ENCODE measurements at regions not wholly inside any gene's neighbourhood (a gene's known extent, or its start where the extent isn't known, plus 50 kb on each side); places are given as distances from the start of the nearest gene placed in this dataset.
"Not testable (repeated sequence)": the region's sequence is repeated elsewhere in the genome, so short reads cannot be mapped to it uniquely, and the experiment has no call there.

DNA sequence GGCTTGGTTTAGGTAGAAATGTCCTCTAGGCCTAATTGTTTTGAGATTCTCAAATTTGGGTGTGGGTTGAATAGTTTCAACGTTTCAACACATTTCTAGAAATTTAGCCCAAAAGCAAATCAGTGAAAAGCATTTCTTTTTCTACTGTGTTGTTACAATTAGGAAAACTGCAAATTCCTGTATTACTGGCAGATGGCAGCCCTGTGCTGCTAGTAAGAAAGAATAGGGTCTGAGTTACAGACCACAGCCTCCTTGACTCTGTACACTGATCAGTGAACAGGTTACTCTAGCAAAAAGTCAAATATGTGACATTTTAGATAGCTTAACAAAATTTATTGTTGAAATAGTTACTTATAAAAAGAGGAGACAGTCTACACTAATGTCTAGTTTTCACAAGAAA, 703.0 kb downstream of the JRKL start:
- H3K36me3 ChIP-seq (ENCODE audit: low read depth), result no peaks in the 10 kb centered on the region
- intact Hi-C loops (cut with micrococcal nuclease; ENCODE audit: unreplicated experiment), result no loop called here
- H3K4me1 ChIP-seq (replicated peaks; ENCODE audit: insufficient read depth), result no peaks in the 10 kb centered on the region
- no TSS peak for BruUV-seq (replicated peaks)
- ChIA-PET CTCF (no interaction called here), POLR2A (ENCODE audit: unreplicated experiment) (no interaction called here)
- no peak overlapping the region for H3K4me2 ChIP-seq
- no peak overlapping the region for H3K4me3 ChIP-seq
- H4K20me1 ChIP-seq (ENCODE audit: insufficient read depth), result no peaks in the 10 kb centered on the region
- no peak overlapping the region for H3K27ac ChIP-seq
- no peaks in the 10 kb centered on the region for H3K9me3 ChIP-seq (ENCODE audit: insufficient read depth, low read depth)
- H3F3A ChIP-seq (ENCODE audit: insufficient read depth, low read depth), result no peaks in the 10 kb centered on the region
- TF ChIP-seq EZH2 (IDR thresholded peaks at IDR 0.05; ENCODE audit: low read depth), result no peak
- TF ChIP-seq, protein P1, sequence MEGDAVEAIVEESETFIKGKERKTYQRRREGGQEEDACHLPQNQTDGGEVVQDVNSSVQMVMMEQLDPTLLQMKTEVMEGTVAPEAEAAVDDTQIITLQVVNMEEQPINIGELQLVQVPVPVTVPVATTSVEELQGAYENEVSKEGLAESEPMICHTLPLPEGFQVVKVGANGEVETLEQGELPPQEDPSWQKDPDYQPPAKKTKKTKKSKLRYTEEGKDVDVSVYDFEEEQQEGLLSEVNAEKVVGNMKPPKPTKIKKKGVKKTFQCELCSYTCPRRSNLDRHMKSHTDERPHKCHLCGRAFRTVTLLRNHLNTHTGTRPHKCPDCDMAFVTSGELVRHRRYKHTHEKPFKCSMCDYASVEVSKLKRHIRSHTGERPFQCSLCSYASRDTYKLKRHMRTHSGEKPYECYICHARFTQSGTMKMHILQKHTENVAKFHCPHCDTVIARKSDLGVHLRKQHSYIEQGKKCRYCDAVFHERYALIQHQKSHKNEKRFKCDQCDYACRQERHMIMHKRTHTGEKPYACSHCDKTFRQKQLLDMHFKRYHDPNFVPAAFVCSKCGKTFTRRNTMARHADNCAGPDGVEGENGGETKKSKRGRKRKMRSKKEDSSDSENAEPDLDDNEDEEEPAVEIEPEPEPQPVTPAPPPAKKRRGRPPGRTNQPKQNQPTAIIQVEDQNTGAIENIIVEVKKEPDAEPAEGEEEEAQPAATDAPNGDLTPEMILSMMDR (conservative IDR thresholded peaks at IDR 0.05), result no peak
- no peaks in the 10 kb centered on the region for H3K9me2 ChIP-seq (ENCODE audit: insufficient read depth)
- H3K79me2 ChIP-seq (ENCODE audit: low read depth), result no peaks in the 10 kb centered on the region
- H3K27me3 ChIP-seq (ENCODE audit: insufficient read depth, low read depth), result no peaks in the 10 kb centered on the region
- H2AFZ ChIP-seq, result no peak overlapping the region
- no peak for DNase-seq

DNA sequence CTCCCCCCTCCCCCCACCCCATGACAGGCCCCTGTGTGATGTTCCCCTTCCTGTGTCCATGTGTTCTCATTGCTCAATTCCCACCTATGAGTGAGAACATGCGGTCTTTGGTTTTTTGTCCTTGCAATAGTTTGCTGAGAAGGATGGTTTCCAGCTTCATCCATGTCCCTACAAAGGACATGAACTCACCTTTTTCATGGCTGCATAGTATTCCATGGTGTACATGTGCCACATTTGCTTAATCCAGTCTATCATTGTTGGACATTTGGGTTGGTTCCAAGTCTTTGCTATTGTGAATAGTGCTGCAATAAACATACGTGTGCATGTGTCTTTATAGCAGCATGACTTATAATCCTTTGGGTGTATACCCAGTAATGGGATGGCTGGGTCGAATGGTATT, 712.4 kb downstream of the JRKL start:
- H4K20me1 ChIP-seq (ENCODE audit: insufficient read depth); H3K4me3 ChIP-seq; H3K4me2 ChIP-seq; POLR2A ChIA-PET (ENCODE audit: unreplicated experiment); DNase-seq; H3K27ac ChIP-seq; H3K79me2 ChIP-seq (ENCODE audit: low read depth); H3F3A ChIP-seq (ENCODE audit: insufficient read depth, low read depth); H3K9me2 ChIP-seq (ENCODE audit: insufficient read depth); intact Hi-C loops (cut with micrococcal nuclease; ENCODE audit: unreplicated experiment); CTCF ChIA-PET; H3K9me3 ChIP-seq (ENCODE audit: insufficient read depth, low read depth); H3K4me1 ChIP-seq (replicated peaks; ENCODE audit: insufficient read depth); H2AFZ ChIP-seq; H3K36me3 ChIP-seq (ENCODE audit: low read depth); H3K27me3 ChIP-seq (ENCODE audit: insufficient read depth, low read depth); BruUV-seq (replicated peaks): not testable (repeated sequence)

GRCh38 chr11:97107604-97108003, 717.8 kb downstream of the JRKL start:
- no peaks in the 10 kb centered on the region for H4K20me1 ChIP-seq (ENCODE audit: insufficient read depth)
- no peaks in the 10 kb centered on the region for H3K9me2 ChIP-seq (ENCODE audit: insufficient read depth)
- TF ChIP-seq, protein P1 (conservative IDR thresholded peaks at IDR 0.05), result no peak
- TF ChIP-seq EZH2 (IDR thresholded peaks at IDR 0.05; ENCODE audit: low read depth), result no peak
- ChIA-PET CTCF (no interaction called here), POLR2A (ENCODE audit: unreplicated experiment) (no interaction called here)
- no peaks in the 10 kb centered on the region for H3K9me3 ChIP-seq (ENCODE audit: insufficient read depth, low read depth)
- H3K27ac ChIP-seq, result no peak overlapping the region
- H3K4me1 ChIP-seq (replicated peaks; ENCODE audit: insufficient read depth), result no peaks in the 10 kb centered on the region
- H3K4me2 ChIP-seq, result no peak overlapping the region
- no TSS peak for BruUV-seq (replicated peaks)
- H2AFZ ChIP-seq, result no peak overlapping the region
- H3F3A ChIP-seq (ENCODE audit: insufficient read depth, low read depth), result no peaks in the 10 kb centered on the region
- intact Hi-C loops (cut with micrococcal nuclease; ENCODE audit: unreplicated experiment), result no loop called here
- no peaks in the 10 kb centered on the region for H3K36me3 ChIP-seq (ENCODE audit: low read depth)
- H3K27me3 ChIP-seq (ENCODE audit: insufficient read depth, low read depth), result no peaks in the 10 kb centered on the region
- H3K79me2 ChIP-seq (ENCODE audit: low read depth), result no peaks in the 10 kb centered on the region
- H3K4me3 ChIP-seq, result no peak overlapping the region
- no peak for DNase-seq

GRCh38 chr11:97109078-97109477, 719.3 kb downstream of the JRKL start:
- Histone ChIP-seq H3K4me1 (replicated peaks; ENCODE audit: insufficient read depth) (no peaks in the 10 kb centered on the region), H3K36me3 (ENCODE audit: low read depth) (no peaks in the 10 kb centered on the region), H3K4me2 (no peak overlapping the region), H3K9me2 (ENCODE audit: insufficient read depth) (no peaks in the 10 kb centered on the region), H2AFZ (no peak overlapping the region), H3K79me2 (ENCODE audit: low read depth) (no peaks in the 10 kb centered on the region), H3K4me3 (no peak overlapping the region), H4K20me1 (ENCODE audit: insufficient read depth) (peaks cover 3% of the 10 kb centered on the region; the same call in 1 of the 2 replicates), H3K27ac (no peak overlapping the region), H3K9me3 (ENCODE audit: insufficient read depth, low read depth) (no peaks in the 10 kb centered on the region), H3K27me3 (ENCODE audit: insufficient read depth, low read depth) (no peaks in the 10 kb centered on the region), H3F3A (ENCODE audit: insufficient read depth, low read depth) (no peaks in the 10 kb centered on the region)
- intact Hi-C loops (cut with micrococcal nuclease; ENCODE audit: unreplicated experiment), result no loop called here
- no peak for DNase-seq
- TF ChIP-seq EZH2 (IDR thresholded peaks at IDR 0.05; ENCODE audit: low read depth), result no peak
- TF ChIP-seq, protein P1 (conservative IDR thresholded peaks at IDR 0.05), result no peak
- no TSS peak for BruUV-seq (replicated peaks)
- ChIA-PET POLR2A (ENCODE audit: unreplicated experiment) (no interaction called here), CTCF (no interaction called here)

All from PC-9 (cell line).